HL-60 (cell line): ENCODE measurements at regions not wholly inside any gene's neighbourhood (a gene's known extent, or its start where the extent isn't known, plus 50 kb on each side); places are given as distances from the start of the nearest gene placed in this dataset.

Experiments
- DNase-seq, 2 experiments: peaks; one replicate each; pipeline ENCODE4 v3.0.0-alpha.2; 2010 to 2020; ENCODE audit warnings: low read depth in 1 of 2, low spot score in 1 of 2
- H3K27ac ChIP-seq: fragments of 250-450 bp; sonication (Bioruptor Pico); replicated peaks from 2 replicates; pipeline ENCODE4 v1.5.1; 2020; ENCODE audit warnings: mild to moderate bottlenecking, moderate library complexity
- H3K27me3 ChIP-seq: fragments of 250-450 bp; sonication (Bioruptor Pico); 2 replicates; pipeline ENCODE4 v1.5.1; 2021; ENCODE audit warnings: mild to moderate bottlenecking, moderate library complexity; ENCODE audit not compliant: insufficient read depth, poor library complexity, severe bottlenecking
- H3K4me3 ChIP-seq: replicated peaks from 2 replicates; pipeline ENCODE4 v1.5.1; 2011; ENCODE audit warnings: mild to moderate bottlenecking, control low read depth, low read length; ENCODE audit not compliant: insufficient read depth
- CTCF ChIP-seq: IDR thresholded peaks from one replicate; pipeline ENCODE4 v1.5.1; 2011; ENCODE audit warnings: low read length, control low read depth, inconsistent platforms; ENCODE audit not compliant: insufficient read depth
- GABPA ChIP-seq: IDR thresholded peaks from 2 replicates; pipeline ENCODE4 v1.6.1; 2012; ENCODE audit warnings: low read depth
- POLR2AphosphoS5 ChIP-seq: IDR thresholded peaks from 2 replicates; pipeline ENCODE4 v1.6.1; 2012; ENCODE audit warnings: low read depth
- REST ChIP-seq: IDR thresholded peaks from 2 replicates; pipeline ENCODE4 v1.6.1; 2012; ENCODE audit warnings: low read depth; ENCODE audit not compliant: insufficient replicate concordance
- SPI1 ChIP-seq: IDR thresholded peaks from 2 replicates; pipeline ENCODE4 v1.6.1; 2012; ENCODE audit warnings: low read depth, mild to moderate bottlenecking, borderline replicate concordance

- DNase-seq: no peak
- Histone ChIP-seq H3K4me3 (no peak overlapping the region), H3K27ac (no peak overlapping the region), H3K27me3 (no peaks in the 10 kb centered on the region)
- TF ChIP-seq CTCF (no peak), GABPA (no peak), REST (no peak), SPI1 (no peak), POLR2AphosphoS5 (no peak)
Observed at GRCh38 chr12:88648625-88649024, 68.4 kb upstream of the KITLG start.

GRCh38 chr12:88646824-88647223 lies 66.6 kb upstream of the KITLG start:
- Histone ChIP-seq H3K27me3 (no peaks in the 10 kb centered on the region), H3K27ac (no peak overlapping the region), H3K4me3 (no peak overlapping the region)
- TF ChIP-seq REST: no peak
- TF ChIP-seq SPI1: no peak
- no peak for TF ChIP-seq POLR2AphosphoS5
- TF ChIP-seq CTCF: no peak
- TF ChIP-seq GABPA: no peak
- no peak for DNase-seq

- no peaks in the 10 kb centered on the region for H3K27me3 ChIP-seq
- no peak for DNase-seq
- TF ChIP-seq POLR2AphosphoS5 (no peak), SPI1 (no peak), CTCF (no peak), REST (no peak), GABPA (no peak)
- no peak overlapping the region for H3K27ac ChIP-seq
- no peak overlapping the region for H3K4me3 ChIP-seq
Observed at GRCh38 chr12:88645816-88646215, 65.5 kb upstream of the KITLG start.
